GM19397 (cell line): ENCODE measurements at regions not wholly inside any gene's neighbourhood (a gene's known extent, or its start where the extent isn't known, plus 50 kb on each side); places are given as distances from the start of the nearest gene placed in this dataset.

Source experiments
- ATAC-seq: cut with Tn5 transposase; IDR thresholded peaks from one replicate; pipeline ENCODE4 v1.9.1; 2021; ENCODE audit warnings: mild to moderate bottlenecking, moderate library complexity; ENCODE audit not compliant: unreplicated experiment

DNA sequence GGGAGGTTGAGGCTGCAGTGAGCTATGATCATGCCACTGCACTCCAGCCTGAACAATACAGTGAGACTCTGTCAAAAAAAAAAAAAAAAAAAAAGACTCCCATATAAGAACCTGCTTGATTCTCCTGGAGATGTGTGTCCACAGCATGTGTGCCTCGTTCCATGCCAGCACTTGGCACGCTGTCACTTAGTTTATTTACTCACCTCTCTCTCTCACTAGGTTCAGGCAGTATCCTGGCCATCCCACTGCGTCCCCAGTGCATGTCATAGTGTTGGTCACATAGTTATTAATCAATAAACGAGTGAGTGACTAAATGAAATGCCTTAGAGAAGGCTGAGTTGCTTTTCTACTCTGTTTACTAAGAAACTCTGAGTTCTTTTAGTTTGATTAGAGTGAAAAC lies 79.1 kb upstream of the GPR12 start:
- ATAC-seq = no peak

DNA sequence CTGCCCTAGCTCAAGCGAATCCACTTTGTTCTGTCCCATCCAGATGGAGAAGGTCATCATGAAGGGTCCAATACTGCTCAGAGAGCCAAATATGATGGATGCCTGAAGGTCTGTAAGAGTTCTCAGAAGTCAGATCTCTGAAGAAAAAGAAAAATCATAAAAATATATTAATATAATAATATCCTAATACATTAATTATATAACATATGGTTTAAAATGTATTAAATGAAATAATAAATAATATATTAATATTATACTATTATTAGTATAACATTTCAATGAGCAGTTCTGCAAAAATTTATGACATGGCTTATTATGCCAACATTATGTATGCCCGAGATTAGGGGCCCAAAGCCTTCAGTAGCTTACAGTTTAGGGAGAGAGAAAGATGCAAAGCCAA lies 78.2 kb upstream of the GPR12 start:
- ATAC-seq = no peak

- ATAC-seq = no peak
These were observed 77.4 kb upstream of the GPR12 start for GRCh38 chr13:26837997-26838396.

- ATAC-seq = no peak
These were observed 76.5 kb upstream of the GPR12 start for GRCh38 chr13:26837102-26837501.

- ATAC-seq = no peak
These were observed 76.0 kb upstream of the GPR12 start for GRCh38 chr13:26836626-26837025.

DNA sequence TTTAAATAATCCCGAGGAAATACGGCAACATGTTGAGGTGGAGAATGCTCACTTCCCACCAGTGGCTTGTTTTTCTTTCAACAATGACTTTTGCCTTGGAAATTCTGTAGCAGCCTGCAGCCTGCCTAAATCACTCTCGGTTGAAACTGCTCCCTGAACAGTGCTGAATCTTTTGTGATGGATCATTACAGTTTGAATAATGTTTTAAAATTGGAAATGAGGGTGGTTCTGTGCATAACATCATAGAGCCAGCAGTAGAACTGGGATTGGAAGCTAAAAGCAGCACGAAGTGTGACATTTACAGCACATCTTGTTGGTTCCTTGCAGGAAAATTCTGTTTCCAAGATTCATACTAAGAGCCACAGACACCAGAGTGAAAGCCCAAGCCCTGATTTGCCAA lies 74.1 kb upstream of the GPR12 start:
- no peak for ATAC-seq

DNA sequence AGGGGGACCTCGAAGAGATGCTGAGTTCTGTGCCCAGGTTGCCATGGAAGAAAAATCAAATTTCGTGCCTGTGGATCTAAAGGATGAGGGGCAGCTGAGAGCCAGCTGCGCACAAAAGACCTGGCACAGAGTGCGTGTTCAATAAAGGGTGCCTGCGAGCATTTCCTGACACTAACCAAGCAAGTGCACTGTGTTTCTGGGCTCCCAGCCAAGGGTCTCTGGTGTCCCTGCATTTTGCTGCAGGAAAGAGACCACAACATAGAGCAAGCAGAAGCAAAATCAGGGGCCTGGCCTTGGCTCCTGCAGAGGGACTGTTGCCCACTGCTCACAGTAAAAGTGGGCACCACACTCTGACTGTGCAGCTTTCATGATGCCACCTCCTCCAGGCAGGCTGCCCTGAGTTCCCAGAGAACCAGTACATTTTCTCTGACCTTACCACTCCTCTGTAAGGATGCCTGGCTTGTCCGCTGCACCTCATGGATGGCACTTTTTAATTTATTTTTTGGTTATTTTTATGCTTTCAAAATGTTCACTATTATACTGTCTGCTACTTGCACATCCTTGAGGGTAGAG lies 70.8 kb upstream of the GPR12 start:
- ATAC-seq = no peak

DNA sequence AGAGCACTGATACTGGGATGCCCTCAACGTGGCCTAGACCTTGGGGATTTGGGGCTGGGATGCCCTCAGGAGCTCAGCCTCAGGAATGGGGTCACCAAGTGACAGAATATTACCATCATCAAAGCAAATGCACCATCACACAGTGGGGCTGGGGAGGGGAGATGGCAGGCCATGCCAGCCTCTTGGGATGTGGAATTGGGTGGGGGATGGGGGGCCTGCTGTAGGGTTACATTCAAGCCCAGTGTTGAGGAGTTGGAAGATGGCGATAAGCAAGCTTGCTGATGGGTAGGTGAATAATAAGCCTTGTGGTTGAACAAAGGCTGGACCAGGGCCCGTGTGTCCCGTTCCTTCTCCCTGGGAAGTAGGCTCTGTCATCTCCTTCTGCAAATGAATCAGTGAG lies 69.1 kb upstream of the GPR12 start:
- no peak for ATAC-seq

GRCh38 chr13:26824581-26824980 lies 64.0 kb upstream of the GPR12 start:
- ATAC-seq = no peak

GRCh38 chr13:26822146-26822545 lies 61.6 kb upstream of the GPR12 start:
- no peak for ATAC-seq

GRCh38 chr13:26821672-26822071 lies 61.1 kb upstream of the GPR12 start:
- no peak for ATAC-seq

DNA sequence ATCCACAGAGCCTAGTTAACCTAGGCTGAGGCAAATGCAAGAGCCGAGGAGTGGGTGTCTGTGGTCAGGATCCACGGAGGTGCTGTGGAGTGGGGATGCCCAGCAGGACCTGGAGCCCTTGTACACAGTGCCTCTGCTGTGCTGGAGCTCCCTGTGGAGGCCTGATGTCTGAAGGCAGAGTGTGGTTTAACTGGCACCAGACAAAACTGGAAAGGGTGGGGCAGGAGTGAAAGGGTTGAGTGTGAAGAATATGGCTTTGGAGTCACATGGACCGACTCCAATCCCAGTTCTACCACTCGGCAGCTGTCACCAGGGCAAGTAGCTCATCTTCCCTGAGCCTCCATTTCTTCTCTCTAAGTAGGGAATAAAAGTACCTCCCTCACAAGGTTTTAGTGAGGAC lies 60.3 kb upstream of the GPR12 start:
- ATAC-seq = no peak

DNA sequence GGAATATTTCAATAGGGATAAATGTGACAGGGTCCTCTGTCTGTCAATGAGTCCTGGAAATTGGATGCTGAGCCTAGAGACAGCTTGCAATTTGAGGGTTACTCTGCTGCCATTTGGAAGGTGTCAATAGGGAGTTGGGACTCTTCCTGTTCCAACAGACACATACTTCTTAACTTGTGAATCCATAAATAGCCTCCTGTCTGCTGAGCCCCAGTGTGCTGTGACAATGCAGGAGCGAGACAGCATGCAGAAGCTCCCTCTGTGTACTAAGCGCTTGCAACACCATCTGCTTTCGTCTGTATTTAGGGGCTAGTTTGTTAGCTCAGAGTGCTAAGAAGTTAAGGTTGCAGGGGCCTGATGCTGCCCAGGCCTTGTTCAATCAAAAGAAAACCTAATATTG lies 58.5 kb upstream of the GPR12 start:
- ATAC-seq = no peak

DNA sequence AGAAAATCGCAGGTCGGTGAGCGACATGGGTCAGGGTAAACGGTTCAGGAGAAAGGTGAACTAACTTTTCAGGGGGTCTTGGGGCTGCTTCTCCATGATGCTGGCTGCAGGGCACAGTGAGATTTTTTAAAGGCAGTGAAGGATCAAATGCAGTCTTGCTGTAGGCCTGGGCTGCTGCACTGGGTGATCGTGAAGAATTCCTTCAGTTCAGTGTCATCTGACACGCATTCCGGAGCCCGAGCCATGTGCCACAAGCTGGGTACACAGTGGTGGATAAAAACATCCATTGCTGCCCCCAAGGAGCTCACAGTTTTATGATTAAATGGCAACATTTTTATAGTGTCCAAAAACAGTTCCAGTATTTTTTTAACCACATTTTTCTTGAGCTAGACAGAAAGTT lies 56.3 kb upstream of the GPR12 start:
- no peak for ATAC-seq

DNA sequence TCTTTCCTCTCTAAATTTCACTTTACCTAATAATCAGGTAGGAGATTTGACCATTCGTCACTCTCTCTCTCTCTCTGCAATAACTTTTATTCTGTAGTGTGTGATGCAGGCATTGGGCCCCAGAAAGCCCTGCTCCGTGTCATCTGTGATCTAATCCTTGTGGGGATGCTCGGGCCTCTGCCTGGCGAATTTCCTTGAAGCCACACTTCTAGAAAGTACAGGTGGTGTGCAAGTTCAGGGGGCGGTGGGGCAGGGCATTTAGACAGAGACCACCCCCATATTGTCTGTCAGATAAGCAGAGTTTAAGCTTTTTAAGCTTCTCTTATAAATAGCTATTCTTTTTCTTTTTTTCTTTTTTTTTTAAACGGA lies 53.4 kb upstream of the GPR12 start:
- ATAC-seq = no peak

- ATAC-seq = no peak
These were observed 52.9 kb upstream of the GPR12 start for GRCh38 chr13:26813321-26813979.

DNA sequence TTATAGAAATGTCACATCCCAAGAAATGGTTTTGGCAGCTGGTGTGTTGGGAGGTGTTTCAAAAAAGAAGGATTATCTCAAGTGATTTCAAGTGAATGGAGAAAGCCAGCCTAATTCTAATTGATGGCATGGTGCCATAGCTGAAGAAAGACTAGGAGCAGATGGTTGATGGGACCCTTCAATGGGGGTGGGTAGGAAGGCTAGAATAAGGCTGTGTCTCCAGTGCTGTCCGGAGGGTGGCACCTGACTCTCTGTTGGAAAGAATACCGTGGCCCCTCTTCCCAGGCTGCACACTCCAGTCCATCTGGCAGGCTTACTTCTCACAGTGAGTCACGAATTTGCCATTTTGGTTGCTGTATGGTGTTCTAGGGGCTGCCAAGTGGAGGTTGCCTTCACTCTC lies 51.0 kb upstream of the GPR12 start:
- ATAC-seq = no peak
